Fibroblast of the aortic adventitia (primary cell): ENCODE measurements at regions not wholly inside any gene's neighbourhood (a gene's known extent, or its start where the extent isn't known, plus 50 kb on each side); places are given as distances from the start of the nearest gene placed in this dataset.

Experiments
- DNase-seq: peaks from one replicate; pipeline ENCODE4 v3.0.0-alpha.2; 2010; ENCODE audit warnings: low read depth
- H3K4me3 ChIP-seq: 2 replicates; pipeline ENCODE4 v1.5.1; 2011; ENCODE audit warnings: low read depth, mild to moderate bottlenecking, control low read depth, low read length, moderate library complexity
- CTCF ChIP-seq: IDR thresholded peaks from 2 replicates; pipeline ENCODE4 v1.5.1; 2011; ENCODE audit warnings: mild to moderate bottlenecking, low read length, control low read depth, inconsistent platforms; ENCODE audit not compliant: insufficient read depth

- no peak overlapping the region for H3K4me3 ChIP-seq
- no peak for DNase-seq
- no peak for TF ChIP-seq CTCF
These were observed 360.4 kb upstream of the ZNF32 start for GRCh38 chr10:44008917-44009709.

GRCh38 chr10:44008270-44008916 is 359.7 kb upstream of the ZNF32 start:
- no peak for DNase-seq

GRCh38 chr10:44006771-44007170 is 358.1 kb upstream of the ZNF32 start:
- no peak for TF ChIP-seq CTCF
- no peak for DNase-seq
- no peak overlapping the region for H3K4me3 ChIP-seq

More at GRCh38 chr10:44008270-44008916, 359.7 kb upstream of the ZNF32 start:
- no peak overlapping the region for H3K4me3 ChIP-seq
- no peak for TF ChIP-seq CTCF

GRCh38 chr10:44005788-44006099 is 357.1 kb upstream of the ZNF32 start:
- no peak for TF ChIP-seq CTCF
- no peak overlapping the region for H3K4me3 ChIP-seq
- no peak for DNase-seq

GRCh38 chr10:44004913-44005787 is 356.5 kb upstream of the ZNF32 start:
- H3K4me3 ChIP-seq, result no peak overlapping the region
- no peak for TF ChIP-seq CTCF
- no peak for DNase-seq

- no peak overlapping the region for H3K4me3 ChIP-seq
- no peak for TF ChIP-seq CTCF
- DNase-seq, result peak; percentile 84
These were observed 349.5 kb upstream of the ZNF32 start for GRCh38 chr10:43998021-43998809.
